RWPE2 (cell line): ENCODE measurements at regions not wholly inside any gene's neighbourhood (a gene's known extent, or its start where the extent isn't known, plus 50 kb on each side); places are given as distances from the start of the nearest gene placed in this dataset.

ENCODE experiments used
- ATAC-seq: fragments of 200-7000 bp; cut with Tn5 transposase; 3 replicates; pipeline ENCODE4 v1.9.1; 2021; ENCODE audit warnings: low read depth
- DNase-seq: peaks from one replicate; pipeline ENCODE4 v3.0.0-alpha.2; 2020; ENCODE audit warnings: low spot score
- H3K27ac ChIP-seq: fragments of 450-650 bp; 2 replicates; pipeline ENCODE4 v1.5.1; 2017; ENCODE audit warnings: mild to moderate bottlenecking; ENCODE audit not compliant: poor library complexity, severe bottlenecking
- H3K27me3 ChIP-seq: fragments of 250-450 bp; sonication (Bioruptor Pico); 2 replicates; pipeline ENCODE4 v1.5.1; 2021; ENCODE audit warnings: mild to moderate bottlenecking, moderate library complexity; ENCODE audit not compliant: insufficient read depth, poor library complexity, severe bottlenecking
- H3K36me3 ChIP-seq: fragments of 250-450 bp; sonication (Bioruptor Pico); 2 replicates; pipeline ENCODE4 v1.5.1; 2020; ENCODE audit warnings: low read depth, mild to moderate bottlenecking, moderate library complexity
- H3K4me1 ChIP-seq: fragments of 250-450 bp; sonication (Bioruptor Pico); 2 replicates; pipeline ENCODE4 v1.5.1; 2021; ENCODE audit warnings: mild to moderate bottlenecking, moderate library complexity; ENCODE audit not compliant: insufficient read depth, poor library complexity, severe bottlenecking
- H3K4me3 ChIP-seq: fragments of 250-450 bp; sonication (Bioruptor Pico); 2 replicates; pipeline ENCODE4 v1.5.1; 2021; ENCODE audit warnings: mild to moderate bottlenecking, moderate library complexity; ENCODE audit not compliant: severe bottlenecking
- H3K9me3 ChIP-seq: fragments of 250-450 bp; sonication (Bioruptor Pico); 2 replicates; pipeline ENCODE4 v1.5.1; 2021; ENCODE audit warnings: mild to moderate bottlenecking, moderate library complexity; ENCODE audit not compliant: severe bottlenecking
- CTCF ChIP-seq: fragments of 450-650 bp; IDR thresholded peaks from one replicate; pipeline ENCODE4 v1.5.1; 2017; ENCODE audit warnings: mild to moderate bottlenecking, moderate library complexity; ENCODE audit not compliant: poor library complexity, severe bottlenecking

- no peak for DNase-seq
- H3K4me1 ChIP-seq, result peaks cover 15% of the 10 kb centered on the region
- peak; percentile 80 for TF ChIP-seq CTCF
- H3K36me3 ChIP-seq, result no peaks in the 10 kb centered on the region
- H3K9me3 ChIP-seq, result no peaks in the 10 kb centered on the region
- peak; percentile 97 for ATAC-seq
- H3K27ac ChIP-seq, result peak overlapping the region; percentile 49
- no peaks in the 10 kb centered on the region for H3K27me3 ChIP-seq
- H3K4me3 ChIP-seq, result no peak overlapping the region
These were observed 114.6 kb upstream of the MED13 start for GRCh38 chr17:62179525-62180161.

GRCh38 chr17:62178579-62178978 is 113.5 kb upstream of the MED13 start:
- TF ChIP-seq CTCF, result no peak
- Histone ChIP-seq H3K36me3 (no peaks in the 10 kb centered on the region), H3K9me3 (no peaks in the 10 kb centered on the region), H3K4me1 (peaks cover 15% of the 10 kb centered on the region), H3K27ac (peak overlapping the region; percentile 49), H3K4me3 (no peak overlapping the region), H3K27me3 (no peaks in the 10 kb centered on the region)
- ATAC-seq (peak; percentile 68), DNase-seq (no peak)

GRCh38 chr17:62172492-62173291 is 107.6 kb upstream of the MED13 start:
- H3K36me3 ChIP-seq, result no peaks in the 10 kb centered on the region
- H3K4me1 ChIP-seq, result peaks cover 6% of the 10 kb centered on the region
- ATAC-seq (no peak), DNase-seq (no peak)
- no peak overlapping the region for H3K4me3 ChIP-seq
- H3K9me3 ChIP-seq, result no peaks in the 10 kb centered on the region
- no peak overlapping the region for H3K27ac ChIP-seq
- TF ChIP-seq CTCF, result no peak
- no peaks in the 10 kb centered on the region for H3K27me3 ChIP-seq

DNA sequence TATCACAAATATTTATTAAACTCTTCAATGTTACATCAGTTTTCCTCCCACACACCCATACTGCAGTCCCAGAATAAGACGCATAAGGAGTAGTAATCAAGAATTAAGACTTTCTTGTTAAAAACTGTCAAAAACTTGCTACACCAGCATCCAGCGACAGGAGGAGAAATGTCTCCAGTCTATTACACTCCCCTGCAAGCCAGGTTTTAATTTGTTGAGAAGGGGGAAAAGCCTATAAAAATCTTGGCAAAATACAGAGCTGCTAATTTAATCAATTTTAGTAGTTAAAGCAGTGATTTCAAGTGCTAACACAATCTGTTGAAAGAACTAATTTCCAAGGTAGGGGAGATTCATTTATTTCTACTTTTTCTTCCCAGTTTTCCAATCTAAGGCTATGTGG is 102.0 kb upstream of the MED13 start:
- H3K27me3 ChIP-seq, result no peaks in the 10 kb centered on the region
- no peak overlapping the region for H3K27ac ChIP-seq
- H3K4me1 ChIP-seq, result peaks cover 6% of the 10 kb centered on the region
- no peak for TF ChIP-seq CTCF
- DNase-seq (no peak), ATAC-seq (no peak)
- no peaks in the 10 kb centered on the region for H3K9me3 ChIP-seq
- H3K36me3 ChIP-seq, result no peaks in the 10 kb centered on the region
- no peak overlapping the region for H3K4me3 ChIP-seq
